Testis (tissue), 2 donors: ENCODE measurements at regions not wholly inside any gene's neighbourhood (a gene's known extent, or its start where the extent isn't known, plus 50 kb on each side); places are given as distances from the start of the nearest gene placed in this dataset.
"Not testable (repeated sequence)": the region's sequence is repeated elsewhere in the genome, so short reads cannot be mapped to it uniquely, and the experiment has no call there.

Experiments used
- DNase-seq: peaks from one replicate; pipeline ENCODE4 v3.0.0-alpha.2; 2019
- H3K27ac ChIP-seq, 2 donors: fragments of 200-600 bp; sonication (generic); one replicate each; pipeline ENCODE4 v1.5.1; 2019
- H3K27me3 ChIP-seq: fragments of 200-600 bp; sonication (generic); one replicate; pipeline ENCODE4 v1.5.1; 2019
- H3K36me3 ChIP-seq: fragments of 200-600 bp; sonication (generic); one replicate; pipeline ENCODE4 v1.5.1; 2017; ENCODE audit warnings: low read depth; ENCODE audit errors: missing control alignments
- H3K4me1 ChIP-seq: fragments of 200-600 bp; sonication (generic); one replicate; pipeline ENCODE4 v1.5.1; 2019
- H3K4me3 ChIP-seq, 2 donors: fragments of 200-600 bp; sonication (generic); one replicate each; pipeline ENCODE4 v1.5.1; 2017 to 2019
- H3K9me3 ChIP-seq: fragments of 200-600 bp; sonication (generic); one replicate; pipeline ENCODE4 v1.5.1; 2017
- CTCF ChIP-seq, 3 experiments: fragments of 450-650 bp in 2 of 3; fragments of 200-600 bp in 1 of 3; sonication (generic) in 1 of 3; IDR thresholded peaks; one replicate each; pipeline ENCODE4 v1.5.1; 2016 to 2019; ENCODE audit warnings: antibody characterized with exemption in 3 of 3, mild to moderate bottlenecking in 2 of 3, moderate library complexity in 1 of 3
- POLR2A ChIP-seq: fragments of 450-650 bp; IDR thresholded peaks from one replicate; pipeline ENCODE4 v1.6.1; 2017; ENCODE audit warnings: antibody characterized with exemption, mild to moderate bottlenecking, moderate library complexity
- WGBS, 2 donors: methylation state at CpG; one replicate each; pipeline ENCODE4 v1.1.5; 2018; 5-methylcytosine and 5-hydroxymethylcytosine counted together
- intact Hi-C: fragments of 100-400 bp; cut with DNase I; formaldehyde crosslinking; loops from one replicate; pipeline ENCODE4 v1.15.1; 2023; ENCODE audit warnings: low total_unique reads

GRCh38 chr13:90329641-90330040 lies 1017.8 kb upstream of the MIR17HG start:
- Histone ChIP-seq H3K36me3 (no peaks in the 10 kb centered on the region), H3K4me3 (no peak overlapping the region), H3K27ac (no peak overlapping the region), H3K4me1 (no peaks in the 10 kb centered on the region), H3K27me3 (no peaks in the 10 kb centered on the region), H3K9me3 (no peaks in the 10 kb centered on the region)
- intact Hi-C loops: no loop called here
- 24 to 33% methylated on average over 1 of the region's 1 CpG for WGBS, 2 donors
- DNase-seq: no peak
- TF ChIP-seq CTCF (IDR thresholded peaks at IDR 0.05) (no peak), POLR2A (no peak)

GRCh38 chr13:90331974-90332373 lies 1015.5 kb upstream of the MIR17HG start:
- no peak overlapping the region for H3K4me3 ChIP-seq
- no peaks in the 10 kb centered on the region for H3K9me3 ChIP-seq
- 89 to 91% methylated on average over 1 of the region's 1 CpG for WGBS, 2 donors
- no peaks in the 10 kb centered on the region for H3K27me3 ChIP-seq
- no peak for DNase-seq
- no peaks in the 10 kb centered on the region for H3K36me3 ChIP-seq
- TF ChIP-seq POLR2A: no peak
- no peak for TF ChIP-seq CTCF (IDR thresholded peaks at IDR 0.05)
- no peak overlapping the region for H3K27ac ChIP-seq
- intact Hi-C loops: no loop called here
- no peaks in the 10 kb centered on the region for H3K4me1 ChIP-seq

GRCh38 chr13:90336507-90336906 lies 1011.0 kb upstream of the MIR17HG start:
- Histone ChIP-seq H3K36me3 (no peaks in the 10 kb centered on the region), H3K9me3 (no peaks in the 10 kb centered on the region), H3K4me1 (no peaks in the 10 kb centered on the region), H3K4me3 (no peak overlapping the region), H3K27ac (no peak overlapping the region), H3K27me3 (no peaks in the 10 kb centered on the region)
- intact Hi-C loops: no loop called here
- 81 to 83% methylated on average over 4 of the region's 4 CpGs for WGBS, 2 donors
- DNase-seq: no peak
- TF ChIP-seq CTCF (IDR thresholded peaks at IDR 0.05) (no peak), POLR2A (no peak)

GRCh38 chr13:90341348-90341747 lies 1006.1 kb upstream of the MIR17HG start:
- DNase-seq, H3K27me3 ChIP-seq, H3K4me1 ChIP-seq, H3K27ac ChIP-seq, H3K9me3 ChIP-seq, H3K4me3 ChIP-seq, H3K36me3 ChIP-seq, intact Hi-C loops: not testable (repeated sequence)
- 79 to 88% methylated on average over 1 of the region's 1 CpG for WGBS, 2 donors

GRCh38 chr13:90348477-90349136 lies 998.9 kb upstream of the MIR17HG start:
- peak overlapping the region in 1 of 2 donors; percentile 13 for H3K4me3 ChIP-seq
- H3K9me3 ChIP-seq, DNase-seq, H3K27me3 ChIP-seq, H3K4me1 ChIP-seq, H3K27ac ChIP-seq, intact Hi-C loops, H3K36me3 ChIP-seq: not testable (repeated sequence)
- 57 to 61% methylated on average over 1 to 30 of the region's 42 CpGs for WGBS, 2 donors

- WGBS, 2 donors: 92 to 93% methylated on average over 1 of the region's 1 CpG
- no peak for TF ChIP-seq POLR2A
- TF ChIP-seq CTCF (IDR thresholded peaks at IDR 0.05): no peak
- H3K27ac ChIP-seq: no peak overlapping the region
These were observed 994.7 kb upstream of the MIR17HG start for GRCh38 chr13:90352763-90353162.

More at GRCh38 chr13:90352763-90353162, 994.7 kb upstream of the MIR17HG start:
- no peaks in the 10 kb centered on the region for H3K36me3 ChIP-seq
- H3K4me3 ChIP-seq: no peak overlapping the region
- no peaks in the 10 kb centered on the region for H3K9me3 ChIP-seq
- H3K27me3 ChIP-seq: no peaks in the 10 kb centered on the region
- no peaks in the 10 kb centered on the region for H3K4me1 ChIP-seq
- no peak for DNase-seq
- intact Hi-C loops: no loop called here
